NCI-H82 (cell line): ENCODE measurements at regions not wholly inside any gene's neighbourhood (a gene's known extent, or its start where the extent isn't known, plus 50 kb on each side); places are given as distances from the start of the nearest gene placed in this dataset.

Experiments used
- DNase-seq: peaks from one replicate; lab custom pipeline; 2025; lab: John Stamatoyannopoulos, UW

GRCh38 chr13:72530471-72530870, 197.0 kb downstream of the MZT1 start:
- no peak for DNase-seq

DNA sequence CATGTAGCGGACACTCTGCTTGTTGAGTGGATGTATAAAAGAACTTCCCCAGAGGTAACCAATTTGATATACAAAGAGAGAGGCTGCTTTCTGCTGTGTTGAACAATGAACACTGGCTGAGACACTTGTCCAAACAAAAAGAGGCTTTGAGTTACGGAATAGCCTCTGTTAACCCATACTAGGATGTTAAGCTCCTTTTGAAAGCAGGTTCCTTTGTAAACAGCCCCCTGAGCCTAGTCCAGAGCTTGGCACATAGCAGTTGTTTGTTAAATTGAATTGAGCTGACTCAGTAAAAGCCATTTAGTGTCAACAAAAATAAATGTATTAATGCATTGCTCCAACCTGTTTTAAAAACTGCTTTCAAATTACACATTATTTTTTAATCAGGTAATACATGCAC, 200.1 kb downstream of the MZT1 start:
- DNase-seq, result no peak

GRCh38 chr13:72523593-72523992, 203.8 kb downstream of the MZT1 start:
- DNase-seq, result no peak

DNA sequence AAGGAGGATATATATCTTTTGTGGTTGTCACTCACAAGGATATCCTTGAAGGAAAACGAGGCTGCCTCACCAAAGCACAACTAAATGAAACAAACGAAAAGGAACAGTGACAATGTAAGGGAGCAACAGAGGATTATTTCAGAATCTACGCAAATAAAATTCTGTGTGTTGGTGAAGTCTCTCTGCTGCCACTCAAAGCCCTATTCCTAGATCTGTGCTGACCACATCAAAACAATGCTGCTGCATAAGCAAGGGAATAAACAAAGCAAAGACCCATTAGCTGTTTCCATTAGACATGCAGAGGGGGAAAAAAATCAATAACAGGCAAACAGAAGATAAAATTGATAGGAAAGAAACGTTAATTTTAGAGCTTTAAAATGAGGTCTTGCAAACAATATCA, 204.4 kb downstream of the MZT1 start:
- no peak for DNase-seq

GRCh38 chr13:72521940-72522661, 205.3 kb downstream of the MZT1 start:
- DNase-seq, result peak; percentile 72

DNA sequence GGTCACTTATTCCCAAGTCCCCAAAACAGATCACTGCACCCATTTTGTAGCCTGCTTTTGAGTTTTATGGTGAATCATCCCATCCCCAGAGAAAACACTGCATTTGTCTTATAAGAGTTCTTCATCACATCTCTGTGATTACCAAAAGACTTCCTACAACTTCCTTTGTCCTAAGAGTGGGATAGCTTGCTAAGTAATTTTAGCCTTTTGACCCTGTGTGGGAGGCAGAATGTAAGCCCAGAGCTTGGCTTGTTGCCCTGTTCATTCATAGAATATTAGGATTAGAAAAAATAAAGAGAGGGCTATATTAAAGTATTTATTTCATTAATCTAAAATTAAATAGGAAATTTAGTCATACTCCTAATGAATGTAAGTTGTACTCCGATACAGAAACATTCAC, 213.3 kb downstream of the MZT1 start:
- DNase-seq, result no peak

DNA sequence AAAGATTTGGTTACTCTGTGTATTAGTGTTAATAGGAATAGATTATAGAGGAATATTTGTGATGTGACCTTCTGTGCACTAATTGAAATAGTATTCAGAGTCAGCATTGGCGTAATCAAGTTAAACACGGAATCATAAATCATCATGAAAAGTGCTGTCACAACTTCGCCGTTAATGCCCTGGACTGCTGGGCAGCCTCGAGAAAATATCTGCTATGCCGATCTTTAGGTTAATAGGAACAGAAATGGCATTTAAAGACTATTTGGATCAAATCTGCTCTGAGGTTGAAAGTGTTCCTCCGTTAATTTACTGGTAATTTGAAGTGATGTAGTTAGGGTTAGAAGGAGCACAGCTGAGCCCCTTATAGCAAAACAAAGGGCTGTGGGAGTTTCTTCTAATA, 219.0 kb downstream of the MZT1 start:
- peak; percentile 80 for DNase-seq

DNA sequence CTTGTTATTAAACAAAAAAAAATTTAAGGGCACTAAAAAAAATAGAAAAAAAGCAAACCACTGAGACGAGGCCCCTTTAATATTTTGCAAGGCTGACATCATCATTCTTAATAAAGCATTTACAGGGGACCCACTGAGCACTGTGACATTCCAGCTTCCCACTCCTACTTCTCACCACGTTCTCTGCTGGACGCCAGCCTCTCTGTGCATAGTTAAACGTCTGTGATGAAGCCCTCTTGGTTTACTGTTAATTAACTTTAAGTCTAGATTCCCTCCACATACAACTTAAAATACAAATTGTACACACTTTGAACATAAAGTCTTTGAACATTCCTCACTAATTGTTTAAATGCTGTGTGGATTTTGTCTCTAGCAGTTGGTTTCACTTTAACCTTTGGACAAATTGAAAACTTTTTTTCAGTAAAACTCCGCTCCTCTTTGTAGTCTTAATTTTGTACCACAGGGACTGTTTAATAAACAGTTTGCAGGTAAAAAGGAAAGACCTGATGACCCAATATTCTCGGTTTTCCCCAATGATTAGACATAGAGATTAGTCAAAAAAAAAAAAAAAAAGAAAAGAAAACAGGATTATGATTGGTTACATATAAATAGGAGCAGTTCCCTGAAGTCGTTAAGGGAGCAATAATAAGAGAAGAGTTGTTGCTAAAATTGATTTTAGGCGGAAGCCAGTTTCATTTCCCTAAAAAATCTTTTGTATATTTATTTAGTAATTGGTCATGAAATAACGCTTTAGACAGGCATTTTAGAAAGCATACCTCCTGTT, 219.8 kb downstream of the MZT1 start:
- no peak for DNase-seq

DNA sequence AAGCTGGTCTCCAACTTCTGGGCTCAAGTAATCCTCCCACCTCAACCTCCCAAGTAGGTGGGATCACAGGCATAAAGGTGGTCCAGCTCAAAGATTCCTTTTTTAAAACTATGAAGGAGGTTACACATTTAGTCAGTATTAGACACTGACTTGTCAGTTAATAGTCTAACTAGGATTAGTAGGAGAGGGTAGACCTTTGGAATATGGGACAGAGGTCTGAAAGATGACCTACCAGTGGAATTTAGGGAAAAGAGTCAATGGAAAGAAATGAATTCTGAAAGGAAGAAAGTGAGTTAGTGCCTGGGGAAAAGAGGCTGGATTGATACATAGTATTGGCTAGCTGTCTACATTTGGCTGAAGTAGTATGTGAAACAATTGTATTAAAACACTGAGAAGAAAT, 220.7 kb downstream of the MZT1 start:
- no peak for DNase-seq

DNA sequence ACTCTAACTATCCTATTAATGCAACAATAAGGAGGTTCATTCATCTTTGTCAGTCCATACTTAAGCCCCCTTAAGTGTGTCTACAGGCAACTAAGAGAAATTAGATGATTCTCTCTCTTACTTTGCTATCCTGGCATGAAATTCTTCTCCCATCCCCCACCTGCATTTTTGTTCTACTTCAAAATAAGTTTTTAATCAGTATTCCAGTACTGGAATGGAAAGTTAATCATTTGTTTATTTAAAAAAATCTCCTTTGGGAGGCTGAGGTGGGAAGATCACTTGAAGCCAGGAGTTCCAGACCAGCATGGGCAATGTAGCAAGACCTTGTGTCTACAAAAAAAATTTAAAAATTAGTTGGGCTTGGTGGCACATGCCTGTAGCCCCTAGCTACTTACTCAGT, 222.1 kb downstream of the MZT1 start:
- peak; percentile 41 for DNase-seq

DNA sequence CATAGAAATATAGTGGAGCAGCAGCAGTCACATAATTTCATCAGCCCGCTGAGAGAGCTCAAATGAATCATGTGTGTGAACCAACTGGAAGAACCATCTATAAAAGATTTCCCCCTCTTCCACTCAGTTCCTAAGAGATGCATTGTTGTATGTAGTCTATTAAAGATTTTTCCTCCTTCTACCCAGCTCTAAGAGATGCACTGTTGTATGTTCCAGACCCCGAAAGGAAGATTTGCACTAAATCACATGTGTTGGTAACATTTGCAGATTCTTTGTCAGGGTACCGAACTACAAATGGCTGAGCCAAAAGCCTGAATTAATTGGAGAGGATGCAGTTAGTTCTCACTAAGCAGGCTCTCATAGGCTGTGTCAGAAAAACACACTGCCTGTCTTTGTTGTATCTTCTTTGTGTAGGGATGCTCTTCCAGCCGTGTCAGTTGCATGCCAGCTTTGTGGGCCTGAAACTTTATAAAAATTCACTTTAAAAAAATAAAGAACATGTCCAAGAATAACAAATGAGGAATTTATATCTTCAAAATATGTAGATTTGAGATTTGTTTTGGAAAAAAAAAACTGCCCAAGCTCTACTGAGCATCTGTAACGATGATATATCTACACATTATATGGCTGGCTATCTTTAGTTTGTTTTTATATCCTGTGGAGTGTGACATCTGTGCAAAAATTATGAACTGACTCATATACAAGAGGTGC, 223.1 kb downstream of the MZT1 start:
- peak; percentile 31 for DNase-seq

DNA sequence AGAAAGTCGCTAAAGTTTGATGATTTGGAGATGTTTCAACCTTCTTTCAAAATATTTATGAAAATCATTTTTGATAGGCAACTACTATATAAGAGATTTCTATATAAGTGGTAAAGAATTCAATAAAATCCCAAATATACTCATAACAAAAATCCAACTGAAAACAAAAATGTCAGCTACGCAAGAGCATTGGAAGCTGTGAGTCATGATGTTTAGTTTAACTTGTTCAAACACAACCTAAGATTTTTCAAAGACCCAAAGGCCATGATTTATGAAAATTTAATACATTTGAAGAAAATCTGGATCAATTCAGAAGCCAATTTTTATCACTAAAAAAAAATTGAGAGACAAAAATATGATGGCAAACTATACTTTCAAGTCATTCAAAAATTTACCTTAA, 226.6 kb downstream of the MZT1 start:
- DNase-seq, result no peak

- peak; percentile 99 for DNase-seq
These were observed 231.7 kb downstream of the MZT1 start for GRCh38 chr13:72495681-72496080.

DNA sequence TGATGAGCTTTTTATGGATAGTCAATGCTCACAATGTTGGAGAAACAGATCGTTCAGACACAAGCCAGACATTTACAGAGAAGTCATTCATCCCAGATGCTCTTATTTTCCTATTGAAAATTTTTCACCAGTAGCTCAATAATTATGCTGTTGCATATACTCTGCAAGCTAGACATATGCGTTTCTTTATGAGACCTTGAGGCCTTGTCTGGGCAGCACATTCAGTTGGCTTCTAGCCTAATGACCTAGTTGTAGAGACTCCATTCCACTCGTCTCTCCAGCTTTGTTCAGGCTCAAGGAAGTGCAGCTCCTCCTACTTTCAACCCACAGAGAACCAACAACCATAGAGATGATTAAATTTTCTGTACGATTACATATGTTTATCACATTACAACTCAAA, 237.7 kb downstream of the MZT1 start:
- DNase-seq, result peak; percentile 83

DNA sequence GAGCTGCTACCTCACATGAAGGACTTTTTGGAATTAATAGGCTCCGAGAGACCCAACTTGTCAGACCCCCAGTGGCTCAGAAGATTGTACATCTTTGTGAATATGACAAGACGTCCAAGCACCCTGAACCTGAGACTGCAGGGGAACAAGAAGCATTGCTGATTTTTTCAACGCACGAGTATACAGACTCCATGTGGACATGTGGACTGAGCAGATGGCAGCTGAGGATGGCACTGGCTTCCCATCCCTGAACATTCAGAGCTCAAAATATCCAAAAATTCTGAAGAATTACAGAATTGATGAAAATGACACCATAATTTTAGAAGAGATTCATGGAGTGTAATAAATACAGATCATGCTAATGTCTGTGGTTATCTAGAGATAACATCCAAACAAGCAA, 254.1 kb downstream of the MZT1 start:
- DNase-seq, result no peak

GRCh38 chr13:72469906-72470305, 257.5 kb downstream of the MZT1 start:
- no peak for DNase-seq

DNA sequence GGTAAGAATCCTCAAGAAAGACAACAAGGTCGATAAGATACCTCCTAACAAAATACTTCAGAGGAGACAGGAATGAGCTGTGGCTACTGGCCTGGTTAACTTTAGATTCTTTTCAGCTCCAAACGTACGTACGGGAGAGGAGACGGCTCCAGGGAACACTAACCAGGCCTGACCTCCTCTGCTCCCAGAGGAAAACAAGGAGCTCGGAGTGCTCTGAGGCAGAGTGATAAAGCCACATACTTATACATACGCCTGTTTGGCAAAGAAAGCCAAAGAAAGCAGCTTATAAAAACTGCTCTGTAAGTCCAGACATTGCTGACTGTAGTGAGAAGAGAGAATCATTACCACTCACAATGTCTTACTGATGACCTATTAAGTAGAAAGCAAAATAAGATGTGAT, 263.9 kb downstream of the MZT1 start:
- peak; percentile 12 for DNase-seq

- no peak for DNase-seq
These were observed 264.7 kb downstream of the MZT1 start for GRCh38 chr13:72462726-72463125.

GRCh38 chr13:72462166-72462565, 265.3 kb downstream of the MZT1 start:
- no peak for DNase-seq

- no peak for DNase-seq
These were observed 268.7 kb downstream of the MZT1 start for GRCh38 chr13:72458701-72459100.

DNA sequence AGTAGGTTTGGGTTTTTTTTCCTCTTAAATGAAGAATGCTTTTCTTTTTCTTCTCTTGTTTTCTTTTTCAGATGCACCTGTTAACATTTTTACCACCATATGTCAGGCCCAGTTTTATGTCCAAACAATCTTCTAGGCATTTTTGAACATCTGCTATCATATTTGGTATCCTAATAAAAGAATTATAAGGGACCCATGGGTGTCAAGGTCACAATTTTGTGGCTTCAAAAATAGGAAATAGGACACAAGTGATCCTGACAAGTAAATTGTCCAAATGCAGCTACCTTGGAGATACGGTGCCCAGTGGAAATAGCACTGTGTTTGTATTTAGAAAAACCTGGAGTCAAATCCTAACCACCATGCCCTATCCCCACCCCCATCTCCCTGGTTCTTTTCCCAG, 270.3 kb downstream of the MZT1 start:
- DNase-seq, result no peak

DNA sequence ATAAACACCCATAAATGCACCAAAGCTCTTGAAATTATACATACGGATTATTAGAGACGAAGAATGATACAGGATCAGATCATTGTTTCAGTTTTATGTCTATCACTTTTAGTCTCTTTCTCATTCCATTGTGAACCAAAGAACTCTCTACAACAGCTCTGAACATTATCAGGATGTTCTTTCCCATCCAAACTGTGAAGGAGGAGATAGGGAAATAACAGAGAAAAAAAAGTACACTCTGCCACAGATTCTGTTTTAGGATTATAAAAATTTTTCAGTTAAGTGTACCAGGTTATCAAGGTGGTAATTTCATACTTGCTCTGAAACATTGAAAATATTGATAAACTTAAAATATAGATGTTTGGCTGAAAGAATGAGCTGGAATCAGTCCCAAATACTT, 270.9 kb downstream of the MZT1 start:
- DNase-seq, result no peak

DNA sequence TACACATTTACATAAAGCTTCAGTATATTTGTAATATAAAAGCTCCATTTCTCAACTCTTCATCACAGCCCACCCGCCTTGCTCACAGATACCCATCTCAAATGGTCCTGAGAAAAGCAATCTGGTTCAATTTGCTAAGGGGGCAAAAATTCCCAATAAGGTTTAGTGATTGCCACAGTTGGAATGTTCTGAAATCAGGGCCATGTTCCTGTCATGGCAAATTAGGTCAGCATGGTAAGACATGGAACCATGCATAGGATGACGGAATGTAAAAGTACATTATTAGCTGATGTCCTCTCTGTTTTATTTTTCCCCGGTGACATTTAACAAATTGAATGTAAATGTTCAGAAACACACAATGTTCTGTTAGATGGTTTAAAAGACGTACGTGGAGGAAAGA, 274.3 kb downstream of the MZT1 start:
- DNase-seq, result no peak
